GM12878 (cell line): ENCODE measurements at regions not wholly inside any gene's neighbourhood (a gene's known extent, or its start where the extent isn't known, plus 50 kb on each side); places are given as distances from the start of the nearest gene placed in this dataset.

ENCODE experiments used
- ATAC-seq: fragments of 200-7000 bp; cut with Tn5 transposase; 3 replicates; pipeline ENCODE4 v1.9.1; 2020; ENCODE audit warnings: mild to moderate bottlenecking, moderate library complexity
- BruUV-seq: library from RNA; stranded (reverse); fragments of 400-500 nt; replicated peaks from 2 replicates; lab custom pipeline; 2021; lab: Mats Ljungman, UMichigan
- CTCF ChIA-PET: fragments of 300-600 bp; sonication (Branson Sonifier 250); formaldehyde crosslinking; extraction: SDS; loops from one replicate; lab custom pipeline; 2021; ENCODE audit warnings: inconsistent platforms; lab: Yijun Ruan, JAX
- POLR2A ChIA-PET: fragments of 350-600 bp; formaldehyde crosslinking; extraction: SDS; loops from one replicate; lab custom pipeline; 2021; ENCODE audit warnings: inconsistent platforms; lab: Charles Lee
- RAD21 ChIA-PET: fragments of 300-600 bp; sonication (Branson Sonifier 250); formaldehyde crosslinking; loops from one replicate; lab custom pipeline; 2023; ENCODE audit warnings: antibody characterized with exemption; ENCODE audit not compliant: unreplicated experiment; lab: Charles Lee
- SMC1A ChIA-PET: fragments of 300-600 bp; sonication (Branson Sonifier 250); formaldehyde crosslinking; loops from one replicate; lab custom pipeline; 2023; ENCODE audit not compliant: unreplicated experiment, uncharacterized antibody; lab: Charles Lee
- DNase-seq: peaks from one replicate; pipeline ENCODE4 v3.0.0-alpha.2; 2011; ENCODE audit warnings: low read depth, low spot score
- FAIRE-seq: peaks from 3 replicates; lab custom pipeline; 2011; peaks lifted over from hg19 to GRCh38; lab: Jason Lieb, UNC
- H2AFZ ChIP-seq: 2 replicates; pipeline ENCODE4 v1.6.0; 2011; ENCODE audit warnings: low read depth, low read length, control low read depth; ENCODE audit not compliant: control insufficient read depth
- H3K27ac ChIP-seq: 2 replicates; pipeline ENCODE4 v1.5.1; 2011; ENCODE audit warnings: control low read depth; ENCODE audit not compliant: control insufficient read depth, insufficient read depth
- H3K27me3 ChIP-seq, 2 experiments: replicated peaks in 1 of 2; 2 replicates each; pipeline versions ENCODE4 v1.6.0 to v1.6.1; 2011; ENCODE audit warnings: low read length in 1 of 2; ENCODE audit not compliant: control insufficient read depth in 2 of 2, insufficient read depth in 2 of 2
- H3K36me3 ChIP-seq, 2 experiments: 2 replicates each; pipeline ENCODE4 v1.5.1; 2011; ENCODE audit warnings: low read length in 1 of 2; ENCODE audit not compliant: control insufficient read depth in 2 of 2, insufficient read depth in 2 of 2
- H3K4me1 ChIP-seq: 2 replicates; pipeline ENCODE4 v1.6.1; 2011; ENCODE audit warnings: mild to moderate bottlenecking, low read length, moderate library complexity, mixed read lengths; ENCODE audit not compliant: control insufficient read depth, insufficient read depth
- H3K4me2 ChIP-seq: 2 replicates; pipeline ENCODE4 v1.6.0; 2011; ENCODE audit warnings: control low read depth; ENCODE audit not compliant: control insufficient read depth, insufficient read depth
- H3K4me3 ChIP-seq: fragments of 200-600 bp; sonication (generic); 2 replicates; pipeline ENCODE4 v1.5.1; 2016
- H3K79me2 ChIP-seq: 2 replicates; pipeline ENCODE4 v1.6.0; 2011; ENCODE audit warnings: low read length; ENCODE audit not compliant: control insufficient read depth, insufficient read depth
- H3K9ac ChIP-seq: 2 replicates; pipeline ENCODE4 v1.8.0; 2011; ENCODE audit warnings: low read length, control low read depth, mixed read lengths; ENCODE audit not compliant: control insufficient read depth, insufficient read depth
- H3K9me3 ChIP-seq: replicated peaks from 3 replicates; pipeline ENCODE4 v1.5.1; 2011; ENCODE audit warnings: mild to moderate bottlenecking, low read length; ENCODE audit not compliant: control insufficient read depth, insufficient read depth
- H4K20me1 ChIP-seq: 2 replicates; pipeline ENCODE4 v1.6.0; 2011; ENCODE audit not compliant: control insufficient read depth, insufficient read depth
- ASH2L ChIP-seq: fragments of 300-600, 200-600 bp; sonication (generic); IDR thresholded peaks from 2 replicates; pipeline ENCODE4 v1.6.1; 2017; ENCODE audit warnings: low read depth, mild to moderate bottlenecking, borderline replicate concordance
- BCLAF1 ChIP-seq: fragments of 450-650 bp; IDR thresholded peaks from 2 replicates; pipeline ENCODE4 v1.6.1; 2017; ENCODE audit warnings: antibody characterized with exemption, mild to moderate bottlenecking, moderate library complexity
- HDAC2 ChIP-seq: fragments of 200-600 bp; sonication (generic); IDR thresholded peaks from 2 replicates; pipeline ENCODE4 v1.6.1; 2017
- IKZF1 ChIP-seq: fragments of 450-650 bp; conservative IDR thresholded peaks from 2 replicates; pipeline ENCODE4 v1.6.1; 2017; ENCODE audit warnings: antibody characterized with exemption, mild to moderate bottlenecking
- JUNB ChIP-seq: IDR thresholded peaks from 2 replicates; pipeline ENCODE4 v1.6.1; 2016; ENCODE audit warnings: antibody characterized with exemption, mild to moderate bottlenecking
- SMAD5 ChIP-seq: IDR thresholded peaks from 2 replicates; pipeline ENCODE4 v1.6.1; 2016; ENCODE audit warnings: antibody characterized with exemption, low read depth
- WGBS: methylation state at CpG from one replicate; pipeline ENCODE4 v1.1.6; 2016; ENCODE audit warnings: low lambda C conversion rate; ENCODE audit not compliant: insufficient replicate concordance, insufficient coverage; ENCODE audit errors: missing lambda C conversion rate; 5-methylcytosine and 5-hydroxymethylcytosine counted together
- in situ Hi-C: fragments of 300-500 bp; cut with MboI; formaldehyde crosslinking; loops from 9 replicates; pipeline ENCODE4 v1.14.3; 2018; ENCODE audit warnings: mixed read lengths
- intact Hi-C: fragments of 100-400 bp; cut with micrococcal nuclease; formaldehyde crosslinking; loops from one replicate; pipeline ENCODE4 v1.14.2; 2022; ENCODE audit not compliant: unreplicated experiment

- WGBS, result 80% methylated on average over 7 of the region's 7 CpGs
- no peak for ATAC-seq
- H3K27ac ChIP-seq, result no peak overlapping the region
- TF ChIP-seq HDAC2 (no peak), BCLAF1 (no peak), IKZF1 (no peak), ASH2L (no peak), JUNB (no peak), SMAD5 (no peak)
- TF ChIP-seq, all 136 proteins: peak for 0
- Histone ChIP-seq H3K9me3 (peaks cover 3% of the 10 kb centered on the region; the same call in 2 of the 3 replicates), H3K4me3 (no peak overlapping the region), H3K9ac (no peak overlapping the region), H2AFZ (no peak overlapping the region), H4K20me1 (no peaks in the 10 kb centered on the region), H3K36me3 (no peaks in the 10 kb centered on the region), H3K4me2 (no peak overlapping the region), H3K4me1 (peaks cover 12% of the 10 kb centered on the region), H3K79me2 (no peaks in the 10 kb centered on the region), H3K27me3 (peaks cover 0 to 13% of the 10 kb centered on the region in 2 experiments; a peak in 1 of 4 replicates)
- DNase-seq (no peak), FAIRE-seq (no peak)
- ChIA-PET CTCF (interaction anchor here (0.5 kb wide), 1 partner anchor 180 kb away, joined by 3 read pairs; no protein-coding TSS in a partner anchor), RAD21 (interaction anchor here (1.2 kb wide), 1 partner anchor 10 kb away, joined by 4 read pairs; no protein-coding TSS in a partner anchor), SMC1A (interaction anchor here (0.7 to 4.4 kb wide), 3 partner anchors 10 to 158 kb away, joined by 3 to 26 read pairs (median 3); no protein-coding TSS in a partner anchor), POLR2A (interaction anchor here (0.8 kb wide), 2 partner anchors 10 to 15 kb away, joined by 4 read pairs; no protein-coding TSS in a partner anchor)
- intact Hi-C loops, result no loop called here
- no TSS peak for BruUV-seq
- in situ Hi-C loops, result no loop called here
Measured at GRCh38 chr5:56659971-56660370, 155.4 kb upstream of the MAP3K1 start.
